GM21576 (cell line): ENCODE measurements at regions not wholly inside any gene's neighbourhood (a gene's known extent, or its start where the extent isn't known, plus 50 kb on each side); places are given as distances from the start of the nearest gene placed in this dataset.

Source experiments
- ATAC-seq: cut with Tn5 transposase; IDR thresholded peaks from one replicate; pipeline ENCODE4 v1.9.1; 2021; ENCODE audit warnings: mild to moderate bottlenecking, moderate library complexity; ENCODE audit not compliant: unreplicated experiment

DNA sequence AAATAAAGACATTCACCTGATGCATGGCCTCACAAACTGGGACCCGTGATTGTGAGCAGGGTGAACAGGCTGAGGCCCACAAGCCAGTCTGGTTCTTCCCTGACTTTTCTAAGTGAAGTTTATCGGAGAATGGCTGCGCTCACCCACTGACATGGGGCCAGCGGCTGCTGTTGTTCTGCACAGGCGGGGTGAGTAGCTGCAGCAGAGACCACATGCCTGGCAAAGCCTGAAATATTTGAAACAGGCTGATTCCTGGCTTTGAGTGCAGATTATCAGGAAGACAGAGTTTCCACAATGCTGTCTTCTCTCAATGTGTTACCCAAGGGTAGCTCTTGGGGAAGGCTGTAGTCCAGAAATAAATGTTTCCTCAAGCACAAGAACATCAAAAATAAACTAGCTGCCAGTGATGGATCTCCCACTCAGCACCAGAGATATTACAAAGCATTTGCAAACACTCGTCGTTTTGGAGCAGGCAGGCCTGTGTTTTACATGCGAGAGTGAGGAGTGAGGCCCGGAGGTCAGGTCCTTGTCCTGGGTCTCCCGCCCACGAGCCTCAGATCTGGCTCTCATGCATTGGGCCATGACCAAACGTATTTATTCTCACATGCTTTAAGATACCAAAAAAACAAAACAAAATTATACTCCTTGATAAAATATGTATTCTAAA lies 647.1 kb downstream of the GALR1 start:
- no peak for ATAC-seq

DNA sequence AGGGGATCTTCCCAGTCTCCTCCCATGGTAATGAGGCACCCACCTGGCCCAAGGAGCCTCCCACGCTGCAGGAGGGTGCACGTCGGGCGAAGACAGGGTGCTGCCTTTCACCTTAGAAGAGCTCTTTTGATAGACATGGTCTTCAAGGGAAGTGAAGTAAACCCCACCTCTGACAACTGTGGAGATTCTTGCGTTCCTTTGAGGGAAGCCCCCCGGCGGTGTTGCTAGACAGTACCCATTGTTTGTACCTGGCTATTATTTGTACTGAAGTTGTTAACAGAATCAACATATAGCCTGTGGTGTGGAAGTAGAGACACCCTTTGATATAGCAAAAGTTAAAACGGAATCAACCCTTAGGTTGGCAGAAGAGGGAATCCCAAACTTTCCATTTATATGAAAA lies 648.0 kb downstream of the GALR1 start:
- no peak for ATAC-seq

DNA sequence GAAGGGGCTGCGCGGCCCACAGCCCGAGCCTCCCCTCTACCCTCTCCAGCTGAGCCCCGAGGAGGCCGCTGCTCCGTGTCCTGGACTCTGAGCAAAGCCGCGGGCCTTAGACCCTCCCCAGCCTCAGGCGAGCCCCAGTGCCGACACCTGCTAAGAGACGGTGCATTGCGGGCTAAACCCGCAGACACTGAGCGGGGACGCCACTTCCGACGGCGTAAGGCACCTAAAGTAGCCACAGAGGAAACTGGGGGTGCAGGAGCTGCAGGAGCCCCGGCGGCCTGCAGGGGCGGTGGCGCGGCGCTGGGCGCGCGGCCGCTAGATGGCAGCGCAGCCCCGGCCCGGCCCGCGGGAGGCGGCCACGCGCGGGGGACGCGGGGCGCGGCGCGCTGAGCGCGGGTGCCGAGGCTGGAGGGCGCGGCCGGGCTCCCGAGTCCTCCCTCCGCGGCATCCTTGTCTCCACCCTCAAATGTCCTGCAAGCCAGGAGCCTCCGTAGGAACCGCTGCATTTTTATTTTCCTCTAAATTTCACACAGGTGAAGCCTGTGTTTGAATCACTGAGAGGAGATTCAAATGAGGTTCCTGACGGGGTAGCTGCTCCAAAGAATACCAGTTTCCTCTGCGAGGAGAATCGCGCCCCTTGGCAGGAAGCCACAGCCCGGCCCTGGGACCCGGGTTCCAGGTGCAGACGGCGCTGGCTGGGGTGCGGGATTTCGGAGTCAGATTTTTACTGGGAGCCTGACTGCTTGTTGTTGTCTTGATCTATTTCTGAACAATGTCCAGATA lies 650.5 kb downstream of the GALR1 start:
- ATAC-seq = peak; percentile 99

DNA sequence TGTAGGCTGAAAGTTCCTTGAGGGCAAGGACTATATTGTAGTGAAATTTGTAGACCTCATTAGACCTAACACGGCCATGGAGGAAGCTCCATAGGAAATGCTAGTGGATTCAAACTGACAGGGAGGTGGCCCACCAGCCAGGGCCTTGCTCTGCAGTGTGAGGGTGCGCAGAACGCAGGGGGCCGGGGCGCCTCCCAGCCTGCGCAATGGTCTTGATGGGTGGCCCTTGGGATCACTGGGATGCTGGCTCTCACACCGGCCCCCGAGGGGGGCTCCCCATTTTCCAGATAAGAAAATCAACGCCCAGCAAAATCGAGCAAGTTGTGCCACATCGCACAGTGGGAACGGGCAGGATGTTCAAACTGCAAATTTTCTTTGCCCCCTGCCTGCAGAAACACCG lies 655.4 kb downstream of the GALR1 start:
- no peak for ATAC-seq

DNA sequence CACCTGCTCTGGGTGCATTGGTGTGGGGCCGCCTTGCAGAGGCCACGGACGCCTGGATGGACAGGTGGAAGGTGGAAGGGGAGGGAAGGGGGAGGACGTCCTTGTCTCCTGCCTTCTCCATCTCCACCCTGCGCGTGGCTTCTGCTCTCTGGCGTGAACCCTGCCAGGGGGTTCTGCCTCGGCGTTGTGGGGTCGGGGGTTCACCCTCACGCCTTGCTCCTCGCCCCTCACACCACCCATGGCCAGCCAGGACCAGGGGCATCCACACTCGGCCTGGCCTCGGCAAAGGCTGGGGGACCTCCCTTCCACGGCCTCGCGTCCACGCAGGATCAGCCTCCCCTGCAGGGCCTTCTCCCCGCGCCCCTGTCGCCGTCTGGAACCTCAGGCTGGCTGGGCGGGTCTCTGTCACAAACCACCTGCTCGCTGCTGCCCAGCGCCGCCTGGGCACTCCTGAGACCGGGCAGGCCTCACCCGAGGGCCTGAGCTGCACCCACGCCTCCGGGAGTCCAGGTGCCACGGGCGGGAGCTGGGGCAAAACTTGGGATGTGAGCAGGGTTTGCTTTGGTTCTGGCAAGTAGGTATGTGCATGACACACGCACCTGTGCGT lies 655.9 kb downstream of the GALR1 start:
- no peak for ATAC-seq

DNA sequence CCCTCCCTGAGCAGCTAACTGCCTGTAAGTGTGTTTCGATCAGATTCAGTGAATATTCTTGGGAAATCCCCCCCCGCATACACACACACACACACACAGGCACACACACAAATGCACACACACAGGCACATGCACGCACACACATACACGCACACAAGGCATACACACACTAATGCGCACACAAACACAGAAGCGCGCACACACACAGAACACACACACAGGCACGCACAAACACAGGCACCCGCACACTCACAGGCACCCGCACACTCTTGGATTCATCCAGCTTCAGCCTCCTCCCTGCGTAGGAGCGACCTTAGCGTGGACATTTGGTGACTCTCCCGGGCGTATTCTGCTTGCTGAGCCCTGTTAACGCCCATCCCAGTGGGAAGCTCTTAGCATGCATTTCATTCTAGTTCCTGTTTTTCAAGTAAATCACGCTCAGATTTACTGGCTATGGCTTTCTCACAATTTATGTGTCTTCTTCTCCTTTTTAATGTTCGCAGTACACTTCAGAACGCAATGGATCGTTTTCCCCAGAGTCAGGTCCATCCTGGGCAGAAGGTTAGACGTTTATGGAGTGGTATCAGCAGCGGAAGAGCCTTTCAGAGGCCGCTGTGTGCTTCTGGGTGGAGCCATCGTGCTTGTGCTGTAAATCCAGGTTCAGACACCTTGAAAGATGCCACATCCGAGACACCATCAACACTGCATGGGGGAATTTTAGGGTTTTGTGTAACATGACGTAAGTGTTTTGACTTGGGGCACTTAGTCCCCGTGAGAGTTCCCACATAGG lies 656.6 kb downstream of the GALR1 start:
- ATAC-seq = no peak

DNA sequence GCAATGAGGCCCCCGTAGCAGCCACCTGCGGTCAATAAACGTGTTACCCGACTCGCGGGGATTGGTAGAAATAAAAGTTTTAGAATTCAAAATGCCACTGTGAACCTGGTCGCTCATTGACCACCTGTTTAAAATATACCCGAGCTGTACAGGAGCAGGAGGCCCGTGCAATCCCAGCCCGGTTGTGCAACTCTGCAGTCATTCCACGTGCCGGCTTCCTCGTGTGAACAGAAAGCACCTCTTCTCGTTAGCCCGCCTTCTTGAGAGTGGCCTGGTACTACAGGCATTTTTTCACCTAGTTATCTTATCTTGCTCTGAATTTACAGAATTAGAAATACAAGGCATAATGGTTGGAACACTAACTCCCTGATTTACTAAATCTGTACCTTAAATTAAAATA lies 660.7 kb downstream of the GALR1 start:
- no peak for ATAC-seq

DNA sequence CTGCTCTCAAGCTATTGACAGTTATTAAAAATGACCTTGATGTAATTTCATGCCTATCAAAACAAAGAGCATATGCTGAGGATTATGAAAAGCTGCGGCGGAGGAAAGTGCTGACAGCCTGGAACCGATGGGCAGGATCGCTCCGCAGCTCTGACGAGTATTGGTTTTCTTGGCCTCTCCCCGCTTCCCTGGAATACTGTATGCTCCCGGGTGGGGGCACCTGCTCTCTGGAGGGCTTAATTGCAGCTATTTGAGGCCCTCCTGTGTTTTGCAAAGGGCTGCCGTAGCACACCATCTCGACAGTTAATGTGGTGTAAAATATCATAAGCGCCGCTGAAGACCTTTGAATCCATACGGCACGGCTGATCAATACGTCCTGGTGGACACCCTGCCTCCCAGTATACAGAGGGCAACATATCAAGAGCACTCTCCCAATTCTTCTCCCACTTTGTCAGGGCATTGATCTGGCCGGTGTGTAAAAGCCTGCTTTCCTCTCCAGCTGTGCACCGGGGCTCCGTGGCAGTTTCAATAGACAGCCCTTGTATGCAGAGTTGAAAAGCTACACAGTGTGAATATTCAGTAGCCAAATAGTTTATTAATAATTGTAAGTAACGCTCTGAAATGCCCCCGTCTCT lies 662.4 kb downstream of the GALR1 start:
- no peak for ATAC-seq

DNA sequence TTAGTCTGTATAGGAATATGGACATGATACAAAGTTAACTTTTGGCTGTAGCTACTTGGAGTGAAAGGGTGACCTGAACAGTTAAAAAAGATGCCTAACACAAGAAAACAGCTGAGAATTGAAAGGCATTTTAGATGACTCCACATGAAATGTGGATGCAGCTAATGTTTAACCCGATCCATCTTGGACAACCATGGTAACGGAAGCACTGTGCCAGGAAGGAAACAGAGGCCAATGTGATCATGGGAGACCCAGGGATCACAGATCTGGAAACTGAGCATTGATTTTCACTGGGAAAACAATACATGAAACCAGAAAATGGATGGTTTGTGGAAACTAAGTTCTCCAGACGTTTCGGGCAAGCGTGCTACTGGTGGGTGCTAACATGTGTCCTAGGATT lies 669.1 kb downstream of the GALR1 start:
- no peak for ATAC-seq

DNA sequence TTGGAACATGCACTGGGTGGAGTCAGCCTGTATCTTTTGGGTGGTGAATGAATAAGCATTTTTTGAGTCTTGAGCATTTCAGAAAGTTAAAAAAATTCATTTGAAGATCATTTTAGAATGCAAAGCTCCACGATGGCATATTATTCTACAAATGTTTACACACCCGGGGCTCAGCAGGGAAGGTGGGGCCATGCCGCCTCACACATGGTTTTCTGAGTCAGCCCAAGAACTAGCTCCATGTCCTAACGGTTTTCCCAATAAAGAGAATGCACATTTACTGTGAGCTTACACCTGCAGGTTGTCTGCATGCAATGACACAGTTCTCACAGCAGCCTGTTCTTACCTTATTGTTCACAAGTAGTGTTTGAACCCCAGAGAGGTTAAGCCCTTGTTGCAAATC lies 670.3 kb downstream of the GALR1 start:
- no peak for ATAC-seq

DNA sequence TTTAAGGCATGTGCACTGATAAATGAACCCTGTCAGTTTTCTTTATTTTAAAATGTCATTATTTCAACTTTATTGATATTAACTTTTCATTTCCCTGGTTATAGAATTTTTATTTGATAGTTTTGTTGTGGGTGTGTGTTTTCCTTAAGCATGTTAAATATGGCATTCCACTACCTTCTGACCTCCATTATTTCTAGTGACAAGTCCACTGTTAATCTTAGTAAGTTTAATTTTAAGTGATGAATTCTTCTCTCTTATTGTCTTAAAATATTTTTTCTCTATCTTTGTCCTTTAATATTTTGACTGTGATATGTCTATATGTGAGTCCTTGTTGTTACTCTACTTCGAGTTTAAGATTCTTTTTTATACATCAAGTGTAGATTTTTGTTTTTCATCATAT lies 685.7 kb downstream of the GALR1 start:
- ATAC-seq = no peak

DNA sequence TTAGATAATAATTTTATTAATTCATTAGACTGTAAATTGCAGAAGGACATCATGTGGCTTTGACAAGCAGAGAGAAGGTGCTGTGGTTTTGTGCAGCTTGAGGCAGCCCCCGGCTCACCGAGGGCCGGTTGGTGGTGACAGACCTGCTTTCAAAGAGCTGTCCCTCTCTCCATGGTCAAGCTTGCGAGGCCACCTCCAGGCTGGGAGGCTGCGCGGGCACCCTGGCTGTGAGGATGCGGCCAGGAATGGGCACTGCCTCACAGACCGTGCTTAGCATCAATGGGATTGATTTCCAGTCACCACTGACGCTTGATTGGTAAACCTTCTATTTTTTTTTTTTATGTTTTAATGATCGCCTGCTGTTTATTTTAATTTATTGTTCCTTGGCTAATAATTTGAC lies 690.9 kb downstream of the GALR1 start:
- ATAC-seq = no peak

DNA sequence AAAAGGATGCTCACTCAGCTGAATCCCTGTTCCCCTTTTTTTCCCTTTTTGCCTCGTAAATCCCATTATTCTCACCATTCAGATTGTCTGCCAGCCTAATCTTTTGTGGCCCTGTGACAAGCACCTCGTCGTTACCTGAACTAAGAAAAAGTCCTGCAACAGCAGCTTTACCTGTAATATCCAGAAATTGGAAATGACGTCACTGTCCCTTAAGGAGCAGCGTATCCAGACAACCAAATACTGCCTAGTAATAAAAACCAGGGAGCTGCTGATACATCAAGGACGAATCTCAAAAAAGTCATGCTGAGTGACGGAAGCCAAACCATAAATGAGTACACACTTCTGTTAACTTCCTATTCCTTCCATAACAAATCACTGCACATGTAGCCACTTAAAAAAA lies 694.9 kb downstream of the GALR1 start:
- ATAC-seq = no peak

DNA sequence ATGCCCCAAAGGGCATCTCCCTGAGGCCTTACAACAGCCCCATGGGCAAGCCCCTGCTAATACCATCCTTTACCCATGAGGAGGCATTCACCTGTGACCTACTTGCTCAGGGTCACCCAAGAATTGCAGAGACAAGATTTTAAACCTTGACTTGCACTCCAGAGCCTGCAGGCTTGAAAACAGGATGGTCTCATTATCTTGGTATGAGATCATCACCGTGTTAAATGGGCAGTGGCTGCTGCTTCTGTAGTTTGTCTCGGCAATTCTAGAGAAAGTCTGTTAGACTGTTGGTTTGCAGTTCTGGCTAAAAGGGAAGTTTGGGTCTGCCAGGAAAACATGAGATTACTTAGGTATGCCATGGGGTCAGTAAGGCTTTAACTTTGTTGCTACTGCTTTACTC lies 698.9 kb downstream of the GALR1 start:
- ATAC-seq = no peak

DNA sequence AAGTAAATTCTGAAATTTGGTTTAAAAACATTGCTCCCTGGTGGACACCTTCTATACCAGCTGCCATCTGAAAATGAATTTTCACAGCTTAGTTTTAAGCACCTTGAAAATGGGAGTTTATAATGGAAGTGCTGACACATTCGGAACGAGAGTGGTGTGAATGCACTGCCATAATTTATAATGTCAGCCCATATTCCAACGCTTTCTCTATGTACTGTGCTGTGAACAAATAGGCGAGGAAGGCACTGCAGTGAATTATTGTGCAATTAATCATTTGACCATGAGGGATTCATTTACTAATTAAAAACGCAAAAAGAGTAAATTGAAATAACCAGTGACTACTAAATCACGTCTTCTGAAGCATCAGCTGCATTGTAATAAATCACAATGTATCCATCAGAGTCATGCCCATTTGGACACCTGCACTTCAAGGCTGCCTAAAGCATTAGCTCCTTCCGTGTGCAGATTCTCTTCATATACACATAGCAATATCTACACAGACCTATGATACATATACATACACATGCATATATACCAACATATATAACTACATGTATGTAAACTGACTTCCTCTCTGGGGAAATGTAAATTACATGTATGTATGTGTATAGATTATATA lies 699.8 kb downstream of the GALR1 start:
- ATAC-seq = no peak

DNA sequence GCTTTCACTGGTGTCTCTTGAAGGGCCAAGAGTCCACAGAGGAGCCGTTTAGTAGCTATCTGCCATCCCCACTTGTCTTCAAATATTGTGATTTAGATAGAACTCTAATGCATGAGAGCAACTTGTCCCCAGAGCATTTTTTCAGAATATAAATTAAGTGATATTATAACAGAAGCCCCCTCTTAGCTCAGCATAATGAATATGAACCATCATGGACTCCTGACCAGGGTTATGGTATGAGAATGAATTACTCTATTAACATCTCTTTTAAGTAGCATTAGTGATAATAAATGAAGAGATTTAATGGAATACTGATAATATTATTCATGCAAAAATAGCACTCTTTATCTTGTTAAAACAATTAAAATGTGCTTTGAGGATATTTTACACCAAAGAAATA lies 709.6 kb downstream of the GALR1 start:
- no peak for ATAC-seq

DNA sequence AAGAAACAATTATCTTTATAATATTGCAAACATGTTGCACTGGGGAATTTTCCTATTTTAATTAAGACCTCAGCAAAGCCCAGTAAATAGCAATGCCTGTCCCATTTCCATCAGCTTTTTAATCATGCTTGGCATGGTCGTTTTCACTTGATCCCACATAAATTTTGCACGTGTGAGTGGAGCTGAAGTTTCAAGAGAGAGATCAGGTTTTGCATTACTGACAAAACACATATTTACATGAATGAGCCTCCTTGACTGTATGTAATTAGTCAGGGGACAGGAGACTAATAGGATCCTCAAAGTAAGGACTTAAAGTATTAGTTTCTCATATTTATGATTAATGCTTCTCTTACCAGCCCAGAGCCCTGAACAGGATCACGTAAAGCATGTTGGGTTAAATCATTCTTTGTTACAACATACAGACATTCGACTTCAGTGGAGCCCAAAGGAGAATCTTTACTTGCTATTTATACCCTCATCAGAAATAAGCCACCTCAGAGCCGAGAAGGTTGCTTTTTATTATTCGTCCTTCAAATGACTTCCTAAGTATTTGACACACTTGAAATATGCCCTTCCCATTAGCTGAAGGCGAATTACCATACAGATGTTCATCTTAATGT lies 711.3 kb downstream of the GALR1 start:
- ATAC-seq = no peak

DNA sequence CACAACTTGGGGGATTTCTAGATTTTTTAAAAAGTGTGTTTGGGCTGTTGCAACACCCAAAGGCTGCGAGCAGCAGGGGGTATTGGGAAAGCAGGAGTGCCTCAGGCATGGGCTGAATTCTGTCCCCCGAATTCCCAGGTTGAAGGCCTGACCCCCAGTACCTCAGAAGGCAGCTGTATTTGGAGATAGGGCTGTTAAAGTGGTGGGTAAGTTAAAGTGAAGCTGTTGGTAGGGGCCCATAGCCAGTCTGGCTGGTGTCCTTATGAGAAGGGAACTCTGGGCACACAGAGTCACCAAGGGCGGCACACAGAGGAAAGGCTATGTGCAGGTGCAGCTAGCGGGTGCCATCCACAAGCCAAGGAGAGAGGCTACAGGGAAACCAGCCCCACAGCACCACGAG lies 717.4 kb downstream of the GALR1 start:
- no peak for ATAC-seq

DNA sequence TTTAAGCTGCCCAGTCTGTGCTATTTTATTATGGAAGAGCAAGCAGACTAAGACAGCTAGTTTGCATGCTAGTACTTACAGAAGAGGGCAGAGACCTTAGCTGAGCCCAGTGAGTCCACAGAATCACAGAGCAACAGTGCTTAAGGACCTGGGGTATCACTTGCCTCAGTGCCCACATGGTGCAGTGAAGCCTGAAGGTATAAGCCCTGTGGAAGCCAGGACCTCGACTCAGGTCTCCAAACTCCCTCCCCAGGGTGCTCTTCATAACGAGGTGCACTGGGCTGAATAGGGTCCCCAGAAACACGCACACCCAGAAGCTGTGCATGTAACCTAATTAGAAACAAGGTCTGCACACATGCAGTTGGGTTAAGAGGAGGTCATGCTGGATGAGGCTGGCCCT lies 718.1 kb downstream of the GALR1 start:
- no peak for ATAC-seq

DNA sequence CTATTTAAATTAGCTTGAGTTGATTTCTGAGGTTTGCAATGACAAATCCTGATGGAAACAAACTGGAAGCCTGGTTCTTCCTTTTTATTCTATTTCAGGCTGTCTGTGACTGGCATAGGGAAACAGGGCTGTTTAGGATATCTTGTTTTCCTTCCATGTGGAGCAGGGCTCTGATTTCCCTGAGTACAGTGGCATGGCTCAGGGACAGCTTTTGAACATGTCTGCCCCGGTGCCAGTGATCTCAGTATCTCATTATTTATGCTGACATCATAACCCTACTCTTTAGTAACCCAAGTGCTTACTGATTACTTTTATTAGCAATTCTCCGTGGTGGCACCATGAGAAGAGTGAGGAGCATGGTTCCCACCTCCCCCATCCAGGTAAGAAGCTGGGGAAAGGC lies 720.3 kb downstream of the GALR1 start:
- ATAC-seq = no peak
